ENCODE measurements at regions not wholly inside any gene's neighbourhood (a gene's known extent, or its start where the extent isn't known, plus 50 kb on each side); places are given as distances from the start of the nearest gene placed in this dataset.

DNA sequence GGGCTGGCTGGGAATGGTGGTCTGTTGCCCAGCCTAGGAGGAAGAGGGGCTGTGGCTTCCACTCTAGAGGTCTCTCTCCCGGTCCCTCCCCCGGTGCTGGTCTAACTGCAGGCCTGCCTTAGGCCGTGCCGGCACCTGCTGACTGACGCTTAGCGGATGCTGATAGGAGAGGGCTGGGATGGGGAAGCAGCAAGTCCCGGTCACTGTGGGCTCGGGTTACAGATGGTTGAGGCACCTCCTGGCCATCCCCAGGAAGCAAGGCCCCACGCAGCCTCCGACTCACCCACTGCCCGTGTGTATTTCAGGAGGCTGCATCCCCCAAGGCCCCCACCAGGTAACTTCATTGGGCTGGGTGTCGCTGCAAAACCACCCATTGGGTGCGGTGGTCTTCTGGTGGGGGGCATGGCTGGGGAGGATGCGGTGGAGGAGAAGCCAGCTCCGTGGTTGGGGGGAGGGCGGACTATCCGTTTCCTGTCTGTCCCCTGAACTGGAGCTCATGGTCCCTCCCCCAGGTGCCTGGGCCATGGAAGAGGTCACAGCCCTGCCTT, 278.9 kb downstream of the SEC14L1 start:
- DNase-seq (ENCODE audit: low spot score), result no peak
- WGBS, result 78% methylated on average over 17 of the region's 17 CpGs
- H3K9me3 ChIP-seq (ENCODE audit: control insufficient read depth in 4 of 4, low read length in 3 of 4), result no peaks in the 10 kb centered on the region
- TF ChIP-seq MAX (IDR thresholded peaks at IDR 0.05) (no peak), JUND (IDR thresholded peaks at IDR 0.05) (no peak), TAF1 (conservative IDR thresholded peaks at IDR 0.05) (no peak), HNF4G (IDR thresholded peaks at IDR 0.05) (no peak), CTCF (IDR thresholded peaks at IDR 0.05; ENCODE audit: low read depth, low read length, missing input control) (no peak), FOXA1 (IDR thresholded peaks at IDR 0.05) (no peak), SP1 (IDR thresholded peaks at IDR 0.05) (no peak), NR2F2 (IDR thresholded peaks at IDR 0.05) (no peak), YY1 (IDR thresholded peaks at IDR 0.05) (no peak), RAD21 (IDR thresholded peaks at IDR 0.05) (no peak), EGR1 (IDR thresholded peaks at IDR 0.05; ENCODE audit: low read depth in 2 of 2) (no peak), FOXA2 (IDR thresholded peaks at IDR 0.05) (no peak), RXRA (IDR thresholded peaks at IDR 0.05) (no peak), HNF4A (conservative IDR thresholded peaks at IDR 0.05) (no peak), GABPA (IDR thresholded peaks at IDR 0.05 in 1 of 2, conservative IDR thresholded peaks at IDR 0.05 in 1 of 2) (no peak)
- TF ChIP-seq, protein P1, sequence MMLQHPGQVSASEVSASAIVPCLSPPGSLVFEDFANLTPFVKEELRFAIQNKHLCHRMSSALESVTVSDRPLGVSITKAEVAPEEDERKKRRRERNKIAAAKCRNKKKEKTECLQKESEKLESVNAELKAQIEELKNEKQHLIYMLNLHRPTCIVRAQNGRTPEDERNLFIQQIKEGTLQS (IDR thresholded peaks at IDR 0.05), result no peak
- TF ChIP-seq, protein P2, sequence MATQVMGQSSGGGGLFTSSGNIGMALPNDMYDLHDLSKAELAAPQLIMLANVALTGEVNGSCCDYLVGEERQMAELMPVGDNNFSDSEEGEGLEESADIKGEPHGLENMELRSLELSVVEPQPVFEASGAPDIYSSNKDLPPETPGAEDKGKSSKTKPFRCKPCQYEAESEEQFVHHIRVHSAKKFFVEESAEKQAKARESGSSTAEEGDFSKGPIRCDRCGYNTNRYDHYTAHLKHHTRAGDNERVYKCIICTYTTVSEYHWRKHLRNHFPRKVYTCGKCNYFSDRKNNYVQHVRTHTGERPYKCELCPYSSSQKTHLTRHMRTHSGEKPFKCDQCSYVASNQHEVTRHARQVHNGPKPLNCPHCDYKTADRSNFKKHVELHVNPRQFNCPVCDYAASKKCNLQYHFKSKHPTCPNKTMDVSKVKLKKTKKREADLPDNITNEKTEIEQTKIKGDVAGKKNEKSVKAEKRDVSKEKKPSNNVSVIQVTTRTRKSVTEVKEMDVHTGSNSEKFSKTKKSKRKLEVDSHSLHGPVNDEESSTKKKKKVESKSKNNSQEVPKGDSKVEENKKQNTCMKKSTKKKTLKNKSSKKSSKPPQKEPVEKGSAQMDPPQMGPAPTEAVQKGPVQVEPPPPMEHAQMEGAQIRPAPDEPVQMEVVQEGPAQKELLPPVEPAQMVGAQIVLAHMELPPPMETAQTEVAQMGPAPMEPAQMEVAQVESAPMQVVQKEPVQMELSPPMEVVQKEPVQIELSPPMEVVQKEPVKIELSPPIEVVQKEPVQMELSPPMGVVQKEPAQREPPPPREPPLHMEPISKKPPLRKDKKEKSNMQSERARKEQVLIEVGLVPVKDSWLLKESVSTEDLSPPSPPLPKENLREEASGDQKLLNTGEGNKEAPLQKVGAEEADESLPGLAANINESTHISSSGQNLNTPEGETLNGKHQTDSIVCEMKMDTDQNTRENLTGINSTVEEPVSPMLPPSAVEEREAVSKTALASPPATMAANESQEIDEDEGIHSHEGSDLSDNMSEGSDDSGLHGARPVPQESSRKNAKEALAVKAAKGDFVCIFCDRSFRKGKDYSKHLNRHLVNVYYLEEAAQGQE (IDR thresholded peaks at IDR 0.05), result no peak
- TF ChIP-seq, protein P3, sequence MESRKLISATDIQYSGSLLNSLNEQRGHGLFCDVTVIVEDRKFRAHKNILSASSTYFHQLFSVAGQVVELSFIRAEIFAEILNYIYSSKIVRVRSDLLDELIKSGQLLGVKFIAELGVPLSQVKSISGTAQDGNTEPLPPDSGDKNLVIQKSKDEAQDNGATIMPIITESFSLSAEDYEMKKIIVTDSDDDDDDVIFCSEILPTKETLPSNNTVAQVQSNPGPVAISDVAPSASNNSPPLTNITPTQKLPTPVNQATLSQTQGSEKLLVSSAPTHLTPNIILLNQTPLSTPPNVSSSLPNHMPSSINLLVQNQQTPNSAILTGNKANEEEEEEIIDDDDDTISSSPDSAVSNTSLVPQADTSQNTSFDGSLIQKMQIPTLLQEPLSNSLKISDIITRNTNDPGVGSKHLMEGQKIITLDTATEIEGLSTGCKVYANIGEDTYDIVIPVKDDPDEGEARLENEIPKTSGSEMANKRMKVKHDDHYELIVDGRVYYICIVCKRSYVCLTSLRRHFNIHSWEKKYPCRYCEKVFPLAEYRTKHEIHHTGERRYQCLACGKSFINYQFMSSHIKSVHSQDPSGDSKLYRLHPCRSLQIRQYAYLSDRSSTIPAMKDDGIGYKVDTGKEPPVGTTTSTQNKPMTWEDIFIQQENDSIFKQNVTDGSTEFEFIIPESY (IDR thresholded peaks at IDR 0.05), result no peak
- no peak overlapping the region for H3K9ac ChIP-seq (ENCODE audit: low read depth in 1 of 2, low read length in 2 of 2)
- peaks cover 21 to 50% (median 35%) of the 10 kb centered on the region in 4 donors for H3K4me1 ChIP-seq (ENCODE audit: control insufficient read depth in 4 of 4, insufficient read depth in 4 of 4, low read length in 3 of 4)
- peaks cover 0 to 4% (median 2%) of the 10 kb centered on the region in 4 donors for H3K36me3 ChIP-seq (ENCODE audit: control insufficient read depth in 4 of 4, insufficient read depth in 3 of 4, low read depth in 1 of 4, low read length in 3 of 4)
- H3K27me3 ChIP-seq (ENCODE audit: control insufficient read depth in 4 of 4, insufficient read depth in 4 of 4, low read length in 3 of 4), result no peaks in the 10 kb centered on the region
- peak overlapping the region in 1 of 2 donors; percentile 96 for H3K27ac ChIP-seq (ENCODE audit: low read depth in 1 of 2, low read length in 2 of 2)
- H3K4me3 ChIP-seq (ENCODE audit: low read depth in 1 of 3, low read length in 3 of 3), result no peak overlapping the region

All from liver (tissue), 8 donors.